NCI-H1092 (cell line): ENCODE measurements at regions not wholly inside any gene's neighbourhood (a gene's known extent, or its start where the extent isn't known, plus 50 kb on each side); places are given as distances from the start of the nearest gene placed in this dataset.

ENCODE experiments used
- DNase-seq: peaks from one replicate; lab custom pipeline; 2025; lab: John Stamatoyannopoulos, UW

DNA sequence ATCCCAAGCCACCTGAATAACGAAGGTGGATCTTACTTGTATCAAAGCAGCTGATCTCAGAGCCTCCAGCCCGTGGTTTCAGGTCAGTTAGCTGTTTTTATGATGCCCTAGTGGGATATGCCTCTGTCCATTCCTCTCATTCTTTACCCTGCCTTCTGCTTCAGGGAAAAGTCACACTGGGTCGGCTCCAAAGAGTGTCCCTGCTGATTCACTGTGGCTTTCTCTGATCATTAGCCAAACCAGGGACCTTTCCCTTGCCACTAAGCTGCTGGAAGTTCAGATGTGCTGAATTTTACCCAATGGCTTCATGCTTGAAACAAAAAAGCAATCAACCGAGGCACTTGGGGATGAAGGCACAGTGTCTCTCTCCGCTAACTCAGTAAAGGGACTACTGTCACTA lies 170.2 kb upstream of the SALL1 start:
- no peak for DNase-seq

DNA sequence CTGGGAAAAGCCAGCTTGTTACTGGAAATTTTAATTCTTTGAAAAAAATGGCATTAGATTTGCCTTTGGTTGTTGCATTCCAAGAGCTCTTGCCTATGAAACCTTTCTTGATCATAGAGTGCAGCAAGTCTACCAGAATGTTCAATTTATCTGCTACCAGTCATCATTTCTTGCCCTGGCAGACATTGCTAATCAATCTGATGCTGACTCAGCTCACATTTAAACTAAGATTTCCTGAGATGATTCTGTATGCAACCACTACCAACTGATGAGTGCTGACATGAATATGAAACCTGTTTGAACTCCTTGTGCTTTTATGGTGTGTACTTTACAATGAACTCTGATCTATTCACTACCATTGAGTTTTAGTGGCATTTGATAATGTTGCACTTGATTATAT lies 166.5 kb upstream of the SALL1 start:
- no peak for DNase-seq

DNA sequence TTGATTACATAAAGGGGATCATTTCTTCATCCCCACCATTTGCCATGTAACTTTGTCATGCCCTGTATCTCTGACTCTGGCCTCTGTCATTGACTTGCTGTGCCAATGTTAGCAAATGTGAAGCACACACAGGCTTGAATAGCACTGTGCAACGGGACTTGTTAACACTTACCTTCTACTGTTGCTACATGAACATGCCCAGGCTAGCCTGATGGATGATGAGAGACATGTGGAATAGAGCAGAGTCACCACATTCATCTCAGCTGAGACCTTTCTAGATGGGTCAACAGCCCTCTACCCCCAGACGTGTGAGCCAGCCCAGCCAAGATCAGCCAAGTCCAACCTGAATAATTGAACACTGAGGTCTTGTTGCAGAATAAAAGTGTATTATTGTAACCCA lies 162.1 kb upstream of the SALL1 start:
- no peak for DNase-seq

DNA sequence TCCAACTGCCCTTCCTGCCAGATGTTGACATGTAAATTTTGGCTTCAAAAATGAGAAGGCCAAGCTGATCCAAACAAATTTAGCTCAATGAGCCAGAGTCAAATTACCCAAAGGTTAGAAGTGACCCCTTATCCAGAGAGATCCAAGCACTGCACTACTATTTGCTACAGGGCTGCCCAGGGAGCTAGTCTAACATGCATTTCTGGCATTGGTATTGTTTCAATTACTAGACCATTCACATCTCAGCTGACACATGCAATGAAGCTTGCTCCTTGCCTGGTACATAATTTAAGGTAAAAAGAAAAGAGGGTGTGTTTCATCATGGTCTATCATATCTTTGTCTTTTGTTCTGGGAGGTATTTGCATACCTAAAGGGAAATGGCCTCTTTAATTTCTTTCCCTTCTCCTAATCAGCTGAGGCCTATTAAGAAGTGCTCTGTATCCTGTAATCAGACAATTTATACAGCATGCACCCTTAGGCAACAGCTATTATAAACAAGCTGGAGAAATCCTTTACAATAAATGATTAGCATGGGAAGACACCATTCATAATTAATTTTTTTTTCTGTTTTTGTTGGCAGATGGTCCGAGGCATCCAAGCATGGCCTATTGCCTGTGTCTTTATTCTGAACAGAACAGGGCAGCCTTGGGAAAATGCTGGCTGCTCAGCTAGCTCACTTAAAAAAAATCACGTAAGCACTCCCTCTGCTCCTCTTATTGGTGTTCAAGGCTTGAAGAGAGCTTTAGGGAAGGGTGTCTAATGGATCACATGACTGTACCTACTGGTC lies 161.5 kb upstream of the SALL1 start:
- DNase-seq, result no peak

DNA sequence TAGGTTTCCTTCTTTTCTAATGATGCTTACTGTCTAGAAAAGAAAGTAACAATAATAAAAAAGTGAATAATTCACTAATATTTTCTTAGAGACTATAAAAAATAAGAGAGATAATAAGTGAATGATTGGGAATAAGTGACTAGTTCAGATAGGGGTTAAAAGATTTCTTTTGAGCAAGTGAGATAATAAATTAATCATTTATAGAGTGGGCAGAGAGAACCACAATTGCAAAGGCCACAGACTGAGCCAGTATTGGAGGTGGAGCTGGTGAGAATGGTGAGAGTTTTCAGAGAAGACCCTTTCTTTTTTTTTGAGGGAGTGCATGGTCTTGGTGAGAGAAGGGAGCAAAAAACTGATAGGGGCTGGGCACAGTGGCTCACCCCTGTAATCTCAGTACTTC lies 159.1 kb upstream of the SALL1 start:
- no peak for DNase-seq

DNA sequence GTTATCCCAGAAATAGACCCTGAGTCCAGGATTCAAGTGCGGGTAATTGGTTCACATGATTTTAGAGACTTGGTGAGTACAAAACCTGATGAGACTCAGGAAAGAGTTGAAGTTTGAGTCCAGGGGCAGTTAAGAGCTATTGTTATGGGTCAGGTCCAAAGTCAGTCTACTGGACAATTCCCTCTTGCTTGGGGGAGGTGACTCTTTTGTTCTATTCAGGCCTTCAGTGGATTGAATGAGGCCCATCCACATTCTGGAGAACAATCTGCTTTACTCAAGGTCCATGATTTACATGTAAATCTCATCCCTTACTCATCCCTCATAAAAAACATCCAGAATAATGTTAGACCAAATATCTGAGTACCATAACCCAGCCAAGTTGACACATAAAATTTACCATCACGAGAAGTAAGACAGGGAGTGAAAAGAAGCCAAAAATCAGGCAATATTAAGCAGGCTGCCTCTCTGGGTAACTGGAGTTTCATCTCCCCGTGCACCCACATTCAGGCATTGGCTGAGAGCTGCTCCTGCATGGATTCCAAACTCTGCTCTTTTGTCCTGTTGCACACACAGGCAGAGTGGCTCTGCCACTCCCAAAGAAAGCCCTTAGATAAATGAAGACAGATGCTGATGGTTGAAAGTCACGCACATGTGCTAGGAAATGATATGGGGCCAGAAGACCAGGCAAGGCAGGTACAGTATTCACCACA lies 156.0 kb upstream of the SALL1 start:
- no peak for DNase-seq

DNA sequence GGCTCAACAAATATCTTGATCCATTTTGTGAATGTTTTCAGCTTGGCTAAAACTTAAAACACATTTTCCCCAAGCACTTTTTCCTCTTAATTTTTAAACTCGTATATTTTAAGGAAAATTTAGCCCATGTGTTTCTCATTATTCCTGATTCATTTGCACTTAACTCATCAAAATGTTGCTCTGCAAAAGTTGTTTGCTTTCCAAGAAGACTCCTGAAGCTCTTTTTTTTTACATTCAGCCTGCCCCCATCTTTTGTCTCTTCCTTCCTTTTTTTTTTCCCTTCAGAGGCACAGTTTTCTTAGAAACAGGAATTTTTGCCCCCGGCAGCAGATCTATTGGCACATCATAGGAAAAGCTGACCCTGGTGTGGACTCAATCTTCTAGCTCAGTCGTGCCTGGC lies 155.0 kb upstream of the SALL1 start:
- no peak for DNase-seq

DNA sequence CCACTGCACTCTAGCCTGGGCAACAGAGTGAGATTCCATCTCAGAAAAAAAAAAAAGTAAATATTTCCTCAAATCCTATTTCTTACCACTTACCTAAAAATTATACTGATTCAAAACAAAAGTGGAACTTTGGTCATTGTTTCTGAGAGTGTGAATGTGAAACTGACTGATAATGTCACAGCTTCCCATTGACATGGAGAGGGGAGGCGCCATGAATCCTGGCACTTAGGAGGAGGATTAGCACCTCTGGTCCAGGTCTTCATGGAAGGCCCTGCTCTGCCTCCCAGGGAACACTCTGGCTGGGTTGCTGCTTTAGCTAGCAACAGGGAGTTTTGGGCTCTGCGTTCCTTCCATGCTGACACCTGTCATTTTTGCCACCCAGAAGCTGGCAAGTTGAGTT lies 154.3 kb upstream of the SALL1 start:
- no peak for DNase-seq

DNA sequence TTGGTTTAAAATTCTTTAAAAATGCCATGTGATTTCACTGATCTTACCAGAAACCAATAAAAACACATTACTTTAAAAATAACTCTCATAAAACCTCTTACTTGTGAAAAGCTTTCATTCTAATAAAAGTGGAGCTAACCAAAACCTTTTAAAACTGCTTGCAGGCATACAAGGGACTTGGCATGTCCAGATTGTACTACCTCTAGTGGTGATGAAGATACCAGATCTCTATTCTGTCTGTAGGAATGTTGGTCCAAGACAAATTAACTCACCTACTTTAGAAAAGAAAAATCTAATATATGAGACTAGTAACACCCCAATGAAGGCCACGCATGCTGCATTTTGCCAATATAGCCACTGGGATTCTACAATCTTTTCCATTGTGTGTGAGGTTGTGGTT lies 151.0 kb upstream of the SALL1 start:
- DNase-seq, result no peak

DNA sequence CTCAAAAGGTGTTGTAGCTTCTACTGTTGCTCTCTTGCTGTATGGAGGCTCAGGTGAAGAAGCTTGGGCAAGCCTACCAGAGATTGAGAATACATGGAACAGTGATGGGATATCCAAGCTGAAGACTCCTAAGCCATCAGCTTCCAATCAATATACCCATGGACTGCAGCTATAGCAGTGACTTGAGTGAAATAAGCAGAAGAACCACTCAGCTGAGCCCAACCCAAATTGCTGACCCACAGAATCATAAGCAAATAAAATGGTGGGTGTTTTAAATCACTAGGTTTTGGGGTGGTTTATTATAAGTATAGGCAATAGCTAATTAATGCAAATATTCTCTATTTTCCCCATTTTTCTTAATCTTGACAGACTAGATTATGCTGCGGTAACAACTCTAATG lies 147.7 kb upstream of the SALL1 start:
- DNase-seq, result no peak

DNA sequence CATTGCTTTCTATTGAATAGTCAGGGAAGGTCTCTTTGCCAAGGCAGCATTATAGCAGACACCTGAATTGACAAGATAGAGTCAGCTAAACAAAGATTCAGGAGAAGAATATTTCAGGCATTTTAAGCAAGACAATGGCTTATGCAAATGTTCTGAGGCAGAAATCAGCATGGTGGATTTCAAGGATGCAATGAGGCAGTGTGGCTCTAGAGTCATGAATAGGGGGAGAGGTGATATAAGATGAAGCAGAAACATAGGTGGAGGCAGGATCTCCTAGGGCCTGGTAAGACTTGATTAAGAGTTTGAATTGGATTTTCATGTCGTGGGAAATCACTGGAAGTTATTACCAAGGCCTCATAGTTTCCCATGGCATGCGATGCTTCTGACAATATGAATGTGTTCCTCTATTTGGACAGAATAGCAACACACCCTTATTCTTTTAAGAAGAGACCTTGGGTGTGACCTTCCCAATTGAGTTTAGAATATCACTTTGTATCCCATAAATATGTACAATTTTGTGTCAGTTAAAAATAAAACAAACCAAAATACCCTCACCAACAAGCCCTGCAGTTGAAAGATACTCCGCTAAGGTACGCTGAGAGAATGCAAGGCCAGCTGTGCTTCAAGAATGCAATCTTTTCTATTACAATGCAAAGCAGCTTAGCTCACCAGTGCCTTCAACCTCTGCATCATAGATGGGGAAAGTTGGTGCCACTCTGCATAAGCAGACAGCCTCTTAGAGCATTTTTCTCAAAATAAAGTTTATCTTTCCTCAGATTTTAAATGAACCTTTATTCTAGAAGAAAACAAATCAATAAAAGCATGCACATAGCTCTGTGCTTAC lies 139.6 kb upstream of the SALL1 start:
- no peak for DNase-seq

DNA sequence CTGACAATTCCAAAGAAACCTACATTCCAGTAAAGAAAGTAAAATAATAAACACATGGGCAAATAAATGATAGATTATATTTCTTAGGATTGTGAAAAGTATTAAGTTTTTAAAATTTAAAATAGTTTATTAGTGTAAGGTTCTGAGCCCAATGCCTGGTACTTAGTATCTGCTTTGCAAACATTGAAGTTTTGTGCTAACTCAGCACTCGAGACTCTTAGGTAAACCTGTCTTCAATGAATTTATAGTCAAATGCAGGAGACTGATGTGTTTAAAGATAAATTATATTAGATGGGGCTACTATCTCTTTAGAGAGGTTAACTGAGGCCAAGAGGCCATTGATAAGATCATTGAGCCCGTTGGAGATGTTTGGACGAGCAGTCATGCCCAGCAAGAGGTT lies 138.3 kb upstream of the SALL1 start:
- DNase-seq, result no peak

DNA sequence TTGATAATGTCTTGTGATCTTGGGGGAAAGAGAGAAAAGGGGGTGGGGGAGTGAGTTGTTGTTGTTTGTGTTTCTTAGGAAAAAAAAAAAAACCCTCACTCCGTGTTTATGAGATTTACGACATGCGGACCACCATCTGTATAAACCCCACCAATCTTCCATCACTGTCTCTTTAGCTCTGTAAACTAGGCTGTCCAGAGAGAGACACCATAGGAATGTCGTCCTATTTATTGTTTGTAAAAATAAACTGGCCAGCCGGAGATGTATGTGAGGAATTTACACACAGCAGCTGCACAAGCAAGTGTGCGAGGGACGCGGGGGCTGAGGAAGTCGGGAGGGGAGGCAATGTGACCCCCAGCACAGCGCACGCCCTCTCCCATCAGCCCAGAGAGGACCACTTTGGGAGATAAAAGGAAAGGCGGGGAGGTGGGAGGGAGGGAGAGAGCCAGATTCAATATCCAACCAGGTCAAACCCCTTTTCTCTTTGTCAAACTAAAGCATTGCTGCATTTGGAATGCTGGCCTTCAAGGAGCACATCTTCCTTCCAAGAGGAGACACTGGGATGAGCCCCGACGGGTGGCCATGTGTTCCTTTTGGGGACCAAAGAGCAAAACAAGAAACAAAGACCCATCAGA lies 136.2 kb upstream of the SALL1 start:
- no peak for DNase-seq

DNA sequence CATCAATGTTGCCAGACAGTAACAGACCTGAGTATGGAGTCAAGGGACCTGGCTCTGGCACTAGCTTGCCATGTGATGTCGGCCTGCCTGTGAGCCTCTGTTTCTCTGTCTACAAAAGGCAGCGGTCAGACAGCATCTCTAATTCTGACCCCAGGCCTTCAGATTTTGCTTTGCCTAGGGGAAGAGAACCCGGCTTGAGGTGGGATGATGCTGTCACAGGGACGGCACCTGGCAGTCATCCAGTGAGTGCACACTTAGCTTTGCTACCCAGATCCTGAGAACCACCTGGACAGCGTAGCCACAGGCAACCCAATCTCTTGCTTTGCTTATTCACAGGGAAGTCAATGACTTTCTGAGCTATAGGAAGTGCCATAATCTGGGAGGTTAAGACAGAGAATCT lies 135.2 kb upstream of the SALL1 start:
- DNase-seq, result no peak

DNA sequence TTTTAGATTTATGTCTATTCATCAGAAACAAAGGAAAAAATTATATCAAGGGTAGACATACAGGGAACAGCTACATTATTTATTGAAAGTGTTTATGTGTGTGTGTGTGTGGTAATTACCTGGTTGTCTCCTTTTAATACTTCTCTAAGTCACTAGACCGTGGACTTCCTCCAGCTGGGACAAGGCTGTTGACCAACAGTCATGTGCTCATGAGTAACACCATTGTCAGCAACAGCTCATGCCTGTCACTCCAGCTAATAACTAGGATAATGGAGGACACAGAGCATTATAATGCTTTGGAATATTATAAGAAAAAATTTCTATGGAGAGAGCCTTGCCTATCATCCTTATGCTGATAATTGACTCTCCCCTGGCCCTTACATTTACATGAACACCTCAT lies 125.3 kb upstream of the SALL1 start:
- DNase-seq, result no peak

DNA sequence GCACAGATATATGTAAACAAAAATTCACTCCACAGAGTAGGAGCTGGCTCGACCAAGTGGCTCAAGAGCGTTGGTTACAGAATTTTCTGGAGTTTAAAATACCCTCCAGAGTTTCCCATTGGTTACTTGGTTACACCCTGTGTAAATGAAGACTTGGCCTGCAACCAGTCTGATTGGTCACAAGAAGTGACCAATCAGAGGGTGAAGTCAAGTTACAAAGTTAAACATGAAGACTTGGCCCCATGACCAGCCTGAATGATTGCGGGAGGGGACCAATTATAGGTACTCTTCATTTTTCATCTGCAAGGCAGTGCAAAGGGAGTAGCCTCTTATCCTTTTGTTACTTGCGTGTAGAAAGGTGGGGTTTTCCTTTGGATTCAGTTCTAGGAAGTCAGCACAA lies 121.3 kb upstream of the SALL1 start:
- no peak for DNase-seq

DNA sequence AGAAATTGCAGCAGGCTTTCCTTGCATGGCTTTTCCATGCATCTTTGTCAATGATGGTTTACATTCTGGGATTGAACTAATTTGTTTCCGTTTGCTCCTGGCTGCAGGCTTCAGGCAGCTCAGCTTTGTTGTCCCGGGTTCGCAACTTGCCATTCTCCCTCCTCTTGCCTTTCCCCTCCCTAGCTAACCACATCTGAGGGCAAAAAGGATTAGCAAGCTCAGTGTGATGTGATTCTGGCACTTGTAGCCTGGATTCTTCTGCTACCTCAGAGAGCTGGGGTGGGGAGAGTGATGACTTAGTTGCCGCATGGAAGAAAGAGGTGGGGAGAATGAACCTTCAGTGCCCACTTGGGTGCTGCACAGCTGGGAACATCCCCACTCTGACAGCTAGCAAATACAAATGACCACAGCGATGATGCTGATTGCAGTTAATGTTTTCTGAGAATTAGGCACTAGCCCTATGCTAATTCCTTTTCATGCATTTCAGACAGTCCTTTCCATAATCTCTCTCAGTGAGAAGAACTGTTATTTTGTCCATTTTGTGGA lies 120.2 kb upstream of the SALL1 start:
- no peak for DNase-seq

DNA sequence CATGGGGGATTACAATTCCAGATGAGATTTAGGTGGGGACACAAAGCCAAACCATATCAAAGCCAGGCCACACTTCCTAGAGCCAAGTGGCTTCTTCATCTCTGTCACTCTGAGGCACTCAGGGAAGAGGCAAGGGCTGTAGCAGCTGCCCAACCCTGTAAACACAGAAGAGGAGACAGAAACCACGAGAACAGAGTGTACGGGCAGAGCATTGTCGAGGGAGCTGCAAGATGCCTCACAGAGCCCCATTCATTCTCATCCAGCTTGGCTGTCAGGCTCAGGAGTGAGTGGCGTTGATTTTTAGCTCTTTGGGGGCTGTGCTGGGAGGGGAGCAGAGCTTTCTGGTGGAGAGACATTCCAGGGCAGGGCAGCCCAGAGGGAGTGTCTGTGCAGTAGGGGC lies 117.2 kb upstream of the SALL1 start:
- DNase-seq, result no peak

DNA sequence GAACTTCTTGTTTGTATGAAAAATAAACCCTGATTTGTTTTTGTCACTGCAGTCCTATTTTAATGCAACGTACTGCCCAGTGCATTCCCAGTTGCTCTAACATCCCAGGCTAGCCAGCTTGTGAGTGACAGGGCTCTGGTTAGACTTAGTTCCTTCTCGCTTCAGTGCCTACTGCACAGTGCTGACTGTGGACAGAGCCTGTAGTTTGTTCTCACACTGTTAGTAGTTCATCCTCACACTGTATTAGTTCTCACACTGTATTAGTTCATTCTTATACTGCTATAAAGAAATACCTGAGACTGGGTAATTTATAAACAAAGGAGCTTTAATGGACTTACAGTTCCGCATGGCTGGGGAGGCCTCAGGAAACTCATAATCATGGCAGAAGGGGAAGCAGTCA lies 116.6 kb upstream of the SALL1 start:
- no peak for DNase-seq

DNA sequence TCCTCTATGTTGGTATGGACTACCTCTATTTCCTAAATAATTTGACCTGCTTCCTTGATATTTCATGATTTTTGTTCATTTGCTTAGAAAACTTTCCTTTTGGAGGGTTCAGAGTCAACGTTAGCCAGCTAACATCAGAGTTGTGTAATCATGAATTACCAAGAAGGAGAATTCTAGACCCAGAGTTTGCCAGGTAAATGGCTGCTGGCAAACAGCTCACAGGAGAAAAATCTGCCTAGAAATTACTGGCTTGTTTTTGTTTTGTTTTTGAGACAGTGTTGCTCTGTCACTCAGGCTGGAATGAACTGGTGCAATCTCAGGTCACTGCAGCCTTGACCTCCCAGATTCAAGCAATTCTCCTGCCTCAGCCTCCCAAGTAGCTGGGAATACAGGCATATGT lies 111.4 kb upstream of the SALL1 start:
- no peak for DNase-seq

DNA sequence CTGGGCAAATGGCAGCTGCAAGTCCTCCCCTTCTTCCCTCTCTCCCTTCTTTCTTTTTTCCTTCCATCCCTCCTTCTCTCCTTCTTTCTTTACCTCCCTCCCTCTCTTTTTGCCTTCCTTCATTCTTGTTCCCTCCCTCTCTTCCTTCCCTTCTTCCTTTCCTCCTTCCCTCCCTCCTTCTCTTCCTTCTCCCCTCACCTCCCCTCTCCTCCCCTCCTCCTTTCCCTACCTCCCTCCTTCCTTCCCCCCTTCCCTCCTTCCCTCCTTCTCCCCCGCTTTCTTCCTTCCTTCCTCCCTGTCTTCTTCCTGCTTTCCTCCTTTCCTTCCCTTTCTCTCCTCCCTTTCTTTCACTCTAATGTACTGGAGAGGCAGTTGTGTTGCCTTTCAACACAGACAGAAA lies 110.8 kb upstream of the SALL1 start:
- no peak for DNase-seq

DNA sequence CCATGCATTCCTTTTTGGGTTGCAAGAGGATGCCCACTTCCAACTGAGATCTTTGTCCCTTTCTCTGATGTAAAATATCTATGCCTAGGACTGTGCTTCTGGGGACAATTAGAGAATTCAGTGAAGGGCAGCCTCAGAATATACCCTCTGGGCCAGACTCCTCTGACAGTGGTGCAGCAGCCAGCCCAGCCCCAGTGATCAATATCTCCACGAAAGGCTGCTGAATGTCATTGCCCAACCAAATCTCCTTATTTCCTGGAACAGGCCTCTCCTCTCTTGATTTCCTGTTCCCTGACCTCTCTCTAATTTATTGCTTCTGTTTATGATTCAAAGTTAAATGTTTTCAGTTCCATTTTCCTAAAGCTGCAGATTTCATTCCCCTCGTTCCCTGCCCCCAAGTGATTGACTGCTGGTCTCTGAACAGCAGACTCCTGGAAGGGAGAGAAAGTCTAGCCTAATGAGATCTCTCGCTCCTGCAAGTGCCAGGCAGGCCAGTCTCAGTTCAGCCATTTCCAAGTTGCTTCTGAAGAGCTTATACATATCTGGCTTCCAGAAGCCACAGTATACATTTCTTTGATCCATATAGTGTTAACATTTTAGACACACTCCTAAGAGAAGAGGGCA lies 104.4 kb upstream of the SALL1 start:
- no peak for DNase-seq
